Stomach (tissue), 4 donors: ENCODE measurements at regions not wholly inside any gene's neighbourhood (a gene's known extent, or its start where the extent isn't known, plus 50 kb on each side); places are given as distances from the start of the nearest gene placed in this dataset.

Source experiments
- POLR2A ChIP-seq, 4 donors: fragments of 450-650 bp; IDR thresholded peaks; one replicate each; pipeline ENCODE4 v1.6.1; 2016; ENCODE audit warnings: antibody characterized with exemption in 4 of 4, control low read depth in 2 of 4, mild to moderate bottlenecking in 1 of 4, moderate library complexity in 1 of 4
- TF ChIP-seq, protein P1 (sequence below), 7 experiments: fragments of 450-650 bp in 4 of 7; fragments of 200-600 bp in 3 of 7; sonication (generic) in 3 of 7; IDR thresholded peaks; one replicate each; pipeline ENCODE4 v1.5.1; 2016 to 2019; ENCODE audit warnings: antibody characterized with exemption in 7 of 7, control low read depth in 2 of 7, mild to moderate bottlenecking in 1 of 7

DNA sequence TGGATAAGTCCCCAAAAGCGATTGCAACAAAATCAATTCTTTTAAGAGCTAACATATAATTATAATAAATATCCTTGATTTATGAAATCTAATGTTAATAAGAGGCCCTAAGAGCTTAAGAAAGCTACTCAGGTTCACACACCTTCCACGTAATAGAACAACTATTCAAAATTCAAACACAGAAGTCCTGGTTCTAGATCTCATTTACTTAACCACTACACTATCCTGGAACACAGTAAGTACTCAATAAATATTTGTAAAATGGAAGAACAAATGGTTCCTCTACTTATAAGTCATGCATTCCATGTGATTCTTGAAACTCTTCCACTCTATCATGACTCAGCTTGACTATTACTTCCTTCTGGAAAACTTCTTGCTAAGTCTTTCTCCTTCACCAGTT, 268.2 kb downstream of the FAM181B start:
- TF ChIP-seq, protein P1, sequence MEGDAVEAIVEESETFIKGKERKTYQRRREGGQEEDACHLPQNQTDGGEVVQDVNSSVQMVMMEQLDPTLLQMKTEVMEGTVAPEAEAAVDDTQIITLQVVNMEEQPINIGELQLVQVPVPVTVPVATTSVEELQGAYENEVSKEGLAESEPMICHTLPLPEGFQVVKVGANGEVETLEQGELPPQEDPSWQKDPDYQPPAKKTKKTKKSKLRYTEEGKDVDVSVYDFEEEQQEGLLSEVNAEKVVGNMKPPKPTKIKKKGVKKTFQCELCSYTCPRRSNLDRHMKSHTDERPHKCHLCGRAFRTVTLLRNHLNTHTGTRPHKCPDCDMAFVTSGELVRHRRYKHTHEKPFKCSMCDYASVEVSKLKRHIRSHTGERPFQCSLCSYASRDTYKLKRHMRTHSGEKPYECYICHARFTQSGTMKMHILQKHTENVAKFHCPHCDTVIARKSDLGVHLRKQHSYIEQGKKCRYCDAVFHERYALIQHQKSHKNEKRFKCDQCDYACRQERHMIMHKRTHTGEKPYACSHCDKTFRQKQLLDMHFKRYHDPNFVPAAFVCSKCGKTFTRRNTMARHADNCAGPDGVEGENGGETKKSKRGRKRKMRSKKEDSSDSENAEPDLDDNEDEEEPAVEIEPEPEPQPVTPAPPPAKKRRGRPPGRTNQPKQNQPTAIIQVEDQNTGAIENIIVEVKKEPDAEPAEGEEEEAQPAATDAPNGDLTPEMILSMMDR (IDR thresholded peaks at IDR 0.05) = no peak
- no peak for TF ChIP-seq POLR2A (IDR thresholded peaks at IDR 0.05)
